SK-N-MC (cell line): ENCODE measurements at regions not wholly inside any gene's neighbourhood (a gene's known extent, or its start where the extent isn't known, plus 50 kb on each side); places are given as distances from the start of the nearest gene placed in this dataset.

Experiments
- EZH2 ChIP-seq: fragments of 200-600 bp; sonication (generic); IDR thresholded peaks from one replicate; pipeline ENCODE4 v1.6.1; 2017; ENCODE audit warnings: antibody characterized with exemption
- FOXP2 ChIP-seq: optimal IDR thresholded peaks from 2 replicates; pipeline ENCODE3; 2011; ENCODE audit warnings: mild to moderate bottlenecking, moderate library complexity; ENCODE audit not compliant: insufficient read depth; ENCODE audit errors: extremely low read length, control extremely low read depth
- POLR2AphosphoS5 ChIP-seq: IDR thresholded peaks from 2 replicates; pipeline ENCODE4 v1.6.1; 2012; ENCODE audit warnings: mild to moderate bottlenecking, low read depth, low read length, borderline replicate concordance

DNA sequence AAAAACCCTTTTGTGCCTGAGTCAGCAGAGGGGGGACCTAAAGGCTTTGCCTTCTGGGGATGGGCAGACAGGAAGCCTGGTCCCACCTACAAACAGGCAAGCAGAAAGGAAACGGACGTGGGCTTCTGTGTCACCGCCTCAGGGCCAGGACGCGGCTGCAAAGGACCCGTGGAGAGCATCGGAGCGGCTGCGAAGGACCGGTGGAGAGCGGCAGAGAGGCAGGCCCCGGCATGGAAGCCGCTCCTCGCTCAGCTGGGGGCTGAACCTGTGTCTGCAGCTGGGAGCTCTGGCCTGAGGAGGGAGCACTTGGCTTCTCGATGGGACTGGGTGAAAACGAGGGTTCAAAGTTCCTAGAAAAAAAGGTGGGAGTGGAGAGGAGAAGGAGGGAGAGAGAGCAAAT is 125.4 kb upstream of the PPP2R2D start:
- no peak for TF ChIP-seq POLR2AphosphoS5
- TF ChIP-seq EZH2 = no peak
- no peak for TF ChIP-seq FOXP2
